Kidney (tissue), 13 donors: ENCODE measurements at regions not wholly inside any gene's neighbourhood (a gene's known extent, or its start where the extent isn't known, plus 50 kb on each side); places are given as distances from the start of the nearest gene placed in this dataset.

Experiments used
- DNase-seq, 5 donors: peaks; one replicate each; pipeline ENCODE4 v3.0.0-alpha.2; 2013 to 2020
- FAIRE-seq: peaks from 2 replicates; lab custom pipeline; 2012; peaks lifted over from hg19 to GRCh38; lab: Jason Lieb, UNC
- H3K27ac ChIP-seq, 2 donors: one replicate each; pipeline ENCODE4 v1.7.0; 2013; ENCODE audit warnings: low read depth in 2 of 2, low read length in 2 of 2, inconsistent platforms in 1 of 2
- H3K27me3 ChIP-seq: one replicate; pipeline ENCODE4 v1.7.1; 2013; ENCODE audit warnings: low read length, inconsistent platforms; ENCODE audit not compliant: control insufficient read depth, insufficient read depth
- H3K36me3 ChIP-seq, 3 donors: one replicate each; pipeline versions ENCODE4 v1.7.0 to v1.7.1; 2013; ENCODE audit warnings: low read length in 3 of 3, control low read depth in 1 of 3, inconsistent platforms in 1 of 3; ENCODE audit not compliant: insufficient read depth in 3 of 3, control insufficient read depth in 2 of 3
- H3K4me1 ChIP-seq, 3 donors: one replicate each; pipeline versions ENCODE4 v1.7.0 to v1.7.1; 2013; ENCODE audit warnings: low read length in 3 of 3, inconsistent platforms in 1 of 3, low read depth in 1 of 3; ENCODE audit not compliant: control insufficient read depth in 2 of 3, insufficient read depth in 2 of 3
- H3K4me3 ChIP-seq, 3 donors: one replicate each; pipeline versions ENCODE4 v1.7.0 to v1.8.1; 2013; ENCODE audit warnings: low read length in 3 of 3, control low read depth in 1 of 3, inconsistent platforms in 1 of 3
- H3K9ac ChIP-seq, 3 donors: one replicate each; pipeline versions ENCODE4 v1.7.0 to v1.7.1; 2013; ENCODE audit warnings: low read length in 3 of 3, control low read depth in 1 of 3, inconsistent platforms in 1 of 3
- H3K9me3 ChIP-seq, 3 donors: one replicate each; pipeline versions ENCODE4 v1.7.0 to v1.7.1; 2013; ENCODE audit warnings: low read length in 3 of 3, control low read depth in 1 of 3, inconsistent platforms in 1 of 3; ENCODE audit not compliant: control insufficient read depth in 2 of 3, insufficient read depth in 1 of 3
- intact Hi-C: fragments of 100-400 bp; cut with DNase I; formaldehyde crosslinking; loops from one replicate; pipeline ENCODE4 v1.11.1; 2022
- TF ChIP-seq, protein P1 (sequence below): IDR thresholded peaks from 3 replicates; pipeline ENCODE4 v1.5.1; 2012; ENCODE audit warnings: mild to moderate bottlenecking, moderate library complexity, borderline replicate concordance; ENCODE audit not compliant: insufficient read depth; ENCODE audit errors: extremely low read depth
- donor health status: control.
- donor health status: control.
- donor health status: control.
- donor health status: control.
- donor health status: control.
- donor health status: DM: yes; HTN: yes; CAD: no.
- donor health status: Normal renal cell carcinoma (clear cell type).

DNA sequence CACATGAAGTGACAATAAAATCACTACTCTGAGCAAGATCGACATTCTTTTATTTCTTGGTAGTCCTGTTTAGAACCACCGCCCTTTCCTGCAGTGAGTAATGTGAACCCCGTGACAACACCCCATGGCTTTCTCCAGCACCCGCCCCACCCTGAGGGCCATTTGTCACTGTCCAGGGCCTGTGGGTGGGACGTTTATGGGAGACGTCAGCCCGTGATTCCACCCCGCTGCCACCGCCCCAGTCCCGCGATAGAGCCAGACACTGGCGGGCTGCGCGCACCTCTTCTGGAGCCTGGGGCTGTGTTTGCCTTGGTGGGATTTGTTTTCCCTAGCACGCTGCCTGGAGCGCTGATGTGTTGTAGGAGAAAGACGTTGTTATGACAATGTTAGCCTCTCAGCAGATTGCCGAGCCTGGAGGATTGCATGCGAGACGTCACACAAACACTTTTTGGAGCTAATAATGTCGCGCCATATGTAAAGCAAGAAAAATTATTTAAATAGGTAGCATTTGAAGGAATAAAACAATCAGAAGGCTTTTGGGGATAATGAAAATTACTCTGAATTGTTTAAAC lies 263.7 kb downstream of the TEX29 start:
- no peaks in the 10 kb centered on the region for H3K36me3 ChIP-seq
- DNase-seq (peak in 2 of 5 donors; percentile 37 to 43), FAIRE-seq (no peak)
- no peak overlapping the region for H3K27ac ChIP-seq
- TF ChIP-seq, protein P1, sequence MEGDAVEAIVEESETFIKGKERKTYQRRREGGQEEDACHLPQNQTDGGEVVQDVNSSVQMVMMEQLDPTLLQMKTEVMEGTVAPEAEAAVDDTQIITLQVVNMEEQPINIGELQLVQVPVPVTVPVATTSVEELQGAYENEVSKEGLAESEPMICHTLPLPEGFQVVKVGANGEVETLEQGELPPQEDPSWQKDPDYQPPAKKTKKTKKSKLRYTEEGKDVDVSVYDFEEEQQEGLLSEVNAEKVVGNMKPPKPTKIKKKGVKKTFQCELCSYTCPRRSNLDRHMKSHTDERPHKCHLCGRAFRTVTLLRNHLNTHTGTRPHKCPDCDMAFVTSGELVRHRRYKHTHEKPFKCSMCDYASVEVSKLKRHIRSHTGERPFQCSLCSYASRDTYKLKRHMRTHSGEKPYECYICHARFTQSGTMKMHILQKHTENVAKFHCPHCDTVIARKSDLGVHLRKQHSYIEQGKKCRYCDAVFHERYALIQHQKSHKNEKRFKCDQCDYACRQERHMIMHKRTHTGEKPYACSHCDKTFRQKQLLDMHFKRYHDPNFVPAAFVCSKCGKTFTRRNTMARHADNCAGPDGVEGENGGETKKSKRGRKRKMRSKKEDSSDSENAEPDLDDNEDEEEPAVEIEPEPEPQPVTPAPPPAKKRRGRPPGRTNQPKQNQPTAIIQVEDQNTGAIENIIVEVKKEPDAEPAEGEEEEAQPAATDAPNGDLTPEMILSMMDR, result no peak
- H3K4me1 ChIP-seq, result no peaks in the 10 kb centered on the region
- H3K27me3 ChIP-seq, result no peaks in the 10 kb centered on the region
- intact Hi-C loops, result no loop called here
- no peak overlapping the region for H3K4me3 ChIP-seq
- no peak overlapping the region for H3K9ac ChIP-seq
- no peaks in the 10 kb centered on the region for H3K9me3 ChIP-seq

DNA sequence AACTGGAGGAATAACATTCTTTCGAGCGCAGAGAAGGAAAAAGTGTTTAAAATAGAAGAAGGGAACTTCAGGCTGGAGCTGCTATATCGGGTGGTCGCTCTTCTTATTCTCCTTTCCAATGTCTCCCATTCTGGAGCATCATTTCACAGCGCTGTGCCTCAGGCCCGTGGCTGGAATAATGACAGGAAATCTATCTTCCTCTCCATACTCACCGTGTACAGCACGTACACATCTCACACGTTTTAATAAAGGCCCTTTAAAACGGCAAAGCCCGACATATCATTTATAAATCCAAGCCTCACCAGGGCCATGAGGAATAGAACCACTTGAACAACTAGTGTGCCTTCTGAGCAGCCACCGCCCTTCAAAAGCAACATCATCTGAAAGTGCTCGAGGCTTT lies 264.4 kb downstream of the TEX29 start:
- Histone ChIP-seq H3K4me1 (no peaks in the 10 kb centered on the region), H3K9ac (no peak overlapping the region), H3K9me3 (no peaks in the 10 kb centered on the region), H3K27ac (no peak overlapping the region), H3K27me3 (no peaks in the 10 kb centered on the region), H3K36me3 (no peaks in the 10 kb centered on the region), H3K4me3 (no peak overlapping the region)
- TF ChIP-seq, protein P1, result no peak
- no peak for DNase-seq
- intact Hi-C loops, result no loop called here
- no peak for FAIRE-seq

DNA sequence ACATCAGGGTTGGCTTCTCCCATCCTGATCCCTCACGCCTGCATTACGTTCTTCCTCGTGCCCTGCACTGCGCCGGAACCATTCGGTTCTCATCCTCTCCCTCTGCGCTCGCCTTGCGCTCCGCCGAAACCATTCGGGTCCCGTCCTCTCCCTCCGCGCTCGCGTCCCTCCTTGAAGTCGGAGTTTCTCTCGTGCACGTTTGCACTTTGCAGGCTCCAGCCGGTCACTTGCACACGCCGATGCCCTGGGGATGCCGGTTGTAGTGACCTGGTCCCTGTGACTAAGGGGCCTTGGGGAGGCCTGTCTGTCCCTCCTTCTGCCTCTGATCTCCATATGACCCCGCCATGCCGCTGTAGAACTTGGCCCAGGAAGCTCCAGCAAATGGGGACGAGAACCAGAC lies 265.8 kb downstream of the TEX29 start:
- no peaks in the 10 kb centered on the region for H3K27me3 ChIP-seq
- TF ChIP-seq, protein P1, result no peak
- no peaks in the 10 kb centered on the region for H3K9me3 ChIP-seq
- H3K4me3 ChIP-seq, result no peak overlapping the region
- H3K4me1 ChIP-seq, result no peaks in the 10 kb centered on the region
- H3K27ac ChIP-seq, result no peak overlapping the region
- DNase-seq (peak in 1 of 5 donors; percentile 47), FAIRE-seq (no peak)
- intact Hi-C loops, result no loop called here
- no peak overlapping the region for H3K9ac ChIP-seq
- no peaks in the 10 kb centered on the region for H3K36me3 ChIP-seq

DNA sequence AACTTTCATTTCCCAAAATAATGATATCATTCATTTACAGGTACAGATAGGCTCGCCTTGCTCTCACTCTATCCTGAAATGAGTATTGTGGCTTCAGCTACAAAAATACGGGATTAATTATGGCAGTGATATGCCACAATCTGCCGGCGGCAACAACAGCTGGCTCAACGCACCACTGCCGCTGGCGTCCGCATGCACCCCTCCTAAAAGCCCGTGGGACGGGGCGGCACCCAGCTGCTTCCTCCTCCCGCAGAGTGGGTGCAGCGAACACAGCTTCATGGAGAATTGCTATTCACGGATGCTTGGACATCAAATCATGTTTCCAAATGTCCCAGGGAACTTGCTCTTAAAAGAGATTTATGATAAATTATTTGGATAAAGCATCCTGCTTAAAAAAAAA lies 266.8 kb downstream of the TEX29 start:
- H3K9me3 ChIP-seq, result no peaks in the 10 kb centered on the region
- DNase-seq (peak in 1 of 5 donors; percentile 48), FAIRE-seq (no peak)
- intact Hi-C loops, result no loop called here
- TF ChIP-seq, protein P1, result no peak
- H3K9ac ChIP-seq, result no peak overlapping the region
- no peak overlapping the region for H3K4me3 ChIP-seq
- H3K4me1 ChIP-seq, result no peaks in the 10 kb centered on the region
- no peak overlapping the region for H3K27ac ChIP-seq
- no peaks in the 10 kb centered on the region for H3K27me3 ChIP-seq
- no peaks in the 10 kb centered on the region for H3K36me3 ChIP-seq
